SK-N-SH (cell line): ENCODE measurements at regions not wholly inside any gene's neighbourhood (a gene's known extent, or its start where the extent isn't known, plus 50 kb on each side); places are given as distances from the start of the nearest gene placed in this dataset.

ENCODE experiments used
- CTCF ChIA-PET: fragments of 300-600, 350-600 bp; formaldehyde crosslinking; extraction: SDS; loops from one replicate; lab custom pipeline; 2021; lab: Yijun Ruan, JAX
- POLR2A ChIA-PET: fragments of 350-600 bp; sonication (Branson Sonifier 250); formaldehyde crosslinking; extraction: SDS; loops from one replicate; lab custom pipeline; 2020; ENCODE audit warnings: antibody characterized with exemption, inconsistent platforms; lab: Yijun Ruan, JAX
- DNase-seq: peaks from one replicate; pipeline ENCODE4 v3.0.0; 2012
- H2AFZ ChIP-seq: fragments of 200-600 bp; sonication (generic); 2 replicates; pipeline ENCODE4 v1.8.1; 2016; ENCODE audit warnings: antibody characterized with exemption, mild to moderate bottlenecking, low read depth
- H3F3A ChIP-seq: fragments of 200-600 bp; sonication (generic); replicated peaks from 2 replicates; pipeline ENCODE3; 2016; ENCODE audit warnings: antibody characterized with exemption, mild to moderate bottlenecking; ENCODE audit not compliant: insufficient read depth
- H3K27ac ChIP-seq, 2 experiments: fragments of 200-500 bp in 1 of 2; fragments of 200-600 bp in 1 of 2; sonication (Bioruptor generic) in 1 of 2; sonication (generic), shearing (Covaris generic) in 1 of 2; 2 replicates each; pipeline versions ENCODE4 v1.5.1 to v1.6.1; 2014 to 2016; ENCODE audit warnings: low read depth in 2 of 2, inconsistent platforms in 1 of 2, low read length in 1 of 2, mild to moderate bottlenecking in 1 of 2, mixed read lengths in 1 of 2
- H3K27me3 ChIP-seq: fragments of 200-600 bp; sonication (generic), shearing (Covaris generic); 2 replicates; pipeline ENCODE4 v1.6.1; 2016; ENCODE audit warnings: mixed run types; ENCODE audit not compliant: insufficient read depth
- H3K36me3 ChIP-seq, 2 experiments: fragments of 200-500 bp in 1 of 2; fragments of 200-600 bp in 1 of 2; sonication (Bioruptor generic) in 1 of 2; sonication (generic) in 1 of 2; replicated peaks in 1 of 2; 2 replicates each; pipeline versions ENCODE3 to v1.5.1; 2014 to 2016; ENCODE audit warnings: low read length in 1 of 2, mild to moderate bottlenecking in 1 of 2; ENCODE audit not compliant: insufficient read depth in 2 of 2, control insufficient read depth in 1 of 2
- H3K4me1 ChIP-seq, 2 experiments: fragments of 200-500 bp in 1 of 2; fragments of 200-600 bp in 1 of 2; sonication (Bioruptor generic) in 1 of 2; sonication (generic), shearing (Covaris generic) in 1 of 2; 2 replicates each; pipeline versions ENCODE4 v1.5.1 to v1.6.1; 2014 to 2016; ENCODE audit warnings: low read depth in 1 of 2, low read length in 1 of 2, mixed run types in 1 of 2; ENCODE audit not compliant: insufficient read depth in 2 of 2, control insufficient read depth in 1 of 2
- H3K4me2 ChIP-seq: fragments of 200-600 bp; sonication (generic), shearing (Covaris generic); 2 replicates; pipeline ENCODE4 v1.6.1; 2017; ENCODE audit warnings: mixed run types
- H3K4me3 ChIP-seq, 2 experiments: fragments of 200-500 bp in 1 of 2; fragments of 200-600 bp in 1 of 2; sonication (Bioruptor generic) in 1 of 2; sonication (generic), shearing (Covaris generic) in 1 of 2; 2 replicates each; pipeline versions ENCODE4 v1.5.1 to v1.8.1; 2014 to 2016; ENCODE audit warnings: low read depth in 2 of 2, inconsistent platforms in 1 of 2, low read length in 1 of 2, mild to moderate bottlenecking in 1 of 2, mixed read lengths in 1 of 2, moderate library complexity in 1 of 2
- H3K79me2 ChIP-seq: fragments of 200-600 bp; sonication (generic); 2 replicates; pipeline ENCODE4 v1.8.1; 2017; ENCODE audit warnings: mild to moderate bottlenecking; ENCODE audit not compliant: insufficient read depth
- H3K9ac ChIP-seq: fragments of 200-600 bp; sonication (generic); 2 replicates; pipeline ENCODE4 v1.6.1; 2017; ENCODE audit warnings: mixed run types
- H3K9me2 ChIP-seq: fragments of 200-600 bp; sonication (generic); 2 replicates; pipeline ENCODE4 v1.6.1; 2017; ENCODE audit warnings: mixed run types
- H3K9me3 ChIP-seq: fragments of 200-600 bp; sonication (generic); 2 replicates; pipeline ENCODE4 v1.6.1; 2017; ENCODE audit warnings: mixed run types, mild to moderate bottlenecking, moderate library complexity
- H4K20me1 ChIP-seq: fragments of 200-600 bp; sonication (generic); 2 replicates; pipeline ENCODE4 v1.6.1; 2017; ENCODE audit warnings: mild to moderate bottlenecking, mixed run types; ENCODE audit not compliant: insufficient read depth
- ELF1 ChIP-seq: IDR thresholded peaks from 2 replicates; pipeline ENCODE4 v1.4.0; 2012
- EP300 ChIP-seq, 2 experiments: IDR thresholded peaks; 2 replicates each; pipeline versions ENCODE4 v1.4.0 to v1.6.1; 2012; ENCODE audit warnings: borderline replicate concordance in 1 of 2, low read depth in 1 of 2, low read length in 1 of 2
- EZH2phosphoT487 ChIP-seq: fragments of 200-600 bp; sonication (generic); IDR thresholded peaks from 2 replicates; pipeline ENCODE4 v1.6.1; 2017; ENCODE audit warnings: low read depth, mixed run types, mild to moderate bottlenecking, antibody characterized with exemption, moderate library complexity, borderline replicate concordance
- FOSL2 ChIP-seq: IDR thresholded peaks from 2 replicates; pipeline ENCODE4 v1.4.0; 2012; ENCODE audit warnings: low read depth, mild to moderate bottlenecking, moderate library complexity, borderline replicate concordance
- IRF3 ChIP-seq: fragments of 150-350 bp; IDR thresholded peaks from 2 replicates; pipeline ENCODE4 v1.6.1; 2016; ENCODE audit warnings: mild to moderate bottlenecking, low read depth, low read length
- MEF2A ChIP-seq: IDR thresholded peaks from 2 replicates; pipeline ENCODE4 v1.4.0; 2012; ENCODE audit warnings: low read depth, borderline replicate concordance
- MXI1 ChIP-seq: IDR thresholded peaks from 2 replicates; pipeline ENCODE4 v1.6.1; 2012; ENCODE audit warnings: mild to moderate bottlenecking, low read depth, low read length, improper control_type of control experiment
- NFIC ChIP-seq: IDR thresholded peaks from 2 replicates; pipeline ENCODE4 v1.4.0; 2012; ENCODE audit warnings: borderline replicate concordance
- POLR2AphosphoS5 ChIP-seq: IDR thresholded peaks from 2 replicates; pipeline ENCODE4 v1.6.1; 2012; ENCODE audit warnings: low read depth, low read length
- RAD21 ChIP-seq: IDR thresholded peaks from 2 replicates; pipeline ENCODE4 v1.6.1; 2012; ENCODE audit warnings: mild to moderate bottlenecking, low read length
- REST ChIP-seq: IDR thresholded peaks from 2 replicates; pipeline ENCODE4 v1.6.1; 2012; ENCODE audit warnings: mild to moderate bottlenecking, low read depth, low read length, moderate library complexity
- TCF12 ChIP-seq: IDR thresholded peaks from 2 replicates; pipeline ENCODE4 v1.4.0; 2012
- TEAD4 ChIP-seq: IDR thresholded peaks from 2 replicates; pipeline ENCODE4 v1.4.0; 2012; ENCODE audit warnings: mild to moderate bottlenecking, borderline replicate concordance; ENCODE audit not compliant: insufficient read depth
- USF1 ChIP-seq: IDR thresholded peaks from 2 replicates; pipeline ENCODE4 v1.4.0; 2012; ENCODE audit warnings: low read depth, borderline replicate concordance
- USF2 ChIP-seq: fragments of 150-350 bp; IDR thresholded peaks from 2 replicates; pipeline ENCODE4 v1.6.1; 2017; ENCODE audit warnings: antibody characterized with exemption, low read length, low read depth, borderline replicate concordance
- YY1 ChIP-seq: IDR thresholded peaks from 2 replicates; pipeline ENCODE4 v1.4.0; 2012; ENCODE audit warnings: low read depth, mild to moderate bottlenecking
- WGBS: methylation state at CpG from one replicate; pipeline ENCODE4 v1.1.6; 2017; ENCODE audit warnings: low lambda C conversion rate; 5-methylcytosine and 5-hydroxymethylcytosine counted together

GRCh38 chr9:34830068-34830467 lies 120.1 kb upstream of the CCL21 start:
- Histone ChIP-seq H2AFZ (no peak overlapping the region), H3K27ac (no peak overlapping the region), H3K27me3 (no peaks in the 10 kb centered on the region; the same call in 1 of the 2 replicates), H3K4me1 (no peaks in the 10 kb centered on the region), H3K9ac (no peak overlapping the region), H4K20me1 (no peaks in the 10 kb centered on the region), H3F3A (no peaks in the 10 kb centered on the region), H3K4me2 (no peak overlapping the region), H3K9me3 (no peaks in the 10 kb centered on the region), H3K9me2 (no peaks in the 10 kb centered on the region), H3K4me3 (no peak overlapping the region), H3K79me2 (no peaks in the 10 kb centered on the region), H3K36me3 (no peaks in the 10 kb centered on the region)
- no peak for TF ChIP-seq MEF2A
- no peak for TF ChIP-seq EP300 (IDR thresholded peaks at IDR 0.05; ENCODE audit: borderline replicate concordance in 1 of 2, low read depth in 1 of 2, low read length in 1 of 2)
- no peak for TF ChIP-seq USF2
- no peak for TF ChIP-seq TEAD4
- no peak for TF ChIP-seq NFIC
- no peak for TF ChIP-seq USF1
- TF ChIP-seq IRF3 = no peak
- TF ChIP-seq YY1 = no peak
- TF ChIP-seq ELF1 = no peak
- TF ChIP-seq POLR2AphosphoS5 = no peak
- no peak for TF ChIP-seq REST
- no peak for TF ChIP-seq FOSL2
- no peak for TF ChIP-seq EZH2phosphoT487
- TF ChIP-seq RAD21 = no peak
- no peak for TF ChIP-seq MXI1
- no peak for TF ChIP-seq TCF12
- ChIA-PET CTCF (interaction anchor here (0.5 to 2.3 kb wide), 3 partner anchors 14 to 256 kb away, joined by 3 to 7 read pairs (median 3); no protein-coding TSS in a partner anchor), POLR2A (no interaction called here)
- WGBS = 0% methylated on average over 1 of the region's 1 CpG
- no peak for DNase-seq
